Osteoblast (primary cell): ENCODE measurements at regions not wholly inside any gene's neighbourhood (a gene's known extent, or its start where the extent isn't known, plus 50 kb on each side); places are given as distances from the start of the nearest gene placed in this dataset.

Experiments used
- DNase-seq: peaks from one replicate; pipeline ENCODE4 v3.0.0; 2011; ENCODE audit warnings: low spot score, mixed read lengths; ENCODE audit not compliant: insufficient read length; ENCODE audit errors: missing footprints
- H2AFZ ChIP-seq: 2 replicates; pipeline ENCODE4 v1.6.0; 2011; ENCODE audit warnings: mild to moderate bottlenecking, low read length
- H3K27ac ChIP-seq: 2 replicates; pipeline ENCODE4 v1.5.1; 2011; ENCODE audit warnings: mild to moderate bottlenecking, low read depth, low read length, moderate library complexity
- H3K27me3 ChIP-seq: 2 replicates; pipeline ENCODE4 v1.6.0; 2012; ENCODE audit warnings: mild to moderate bottlenecking, control low read depth, inconsistent platforms, low read length, moderate library complexity; ENCODE audit not compliant: insufficient read depth
- H3K36me3 ChIP-seq: 2 replicates; pipeline ENCODE4 v1.5.1; 2011; ENCODE audit warnings: mild to moderate bottlenecking, low read length, control low read depth, moderate library complexity; ENCODE audit not compliant: insufficient read depth
- H3K4me1 ChIP-seq: 2 replicates; pipeline ENCODE4 v1.5.1; 2011; ENCODE audit warnings: mild to moderate bottlenecking, low read length, control low read depth, moderate library complexity; ENCODE audit not compliant: insufficient read depth
- H3K4me2 ChIP-seq: 2 replicates; pipeline ENCODE4 v1.6.0; 2011; ENCODE audit warnings: mild to moderate bottlenecking, low read length; ENCODE audit not compliant: insufficient read depth
- H3K4me3 ChIP-seq: fragments of 200-600 bp; sonication (generic); 3 replicates; pipeline ENCODE4 v1.5.1; 2012; ENCODE audit warnings: mild to moderate bottlenecking, low read length, inconsistent platforms; ENCODE audit not compliant: insufficient read depth
- H3K79me2 ChIP-seq: 2 replicates; pipeline ENCODE4 v1.6.0; 2012; ENCODE audit warnings: mild to moderate bottlenecking, low read length, control low read depth, inconsistent platforms; ENCODE audit not compliant: insufficient read depth
- H3K9me3 ChIP-seq: 2 replicates; pipeline ENCODE4 v1.5.1; 2011; ENCODE audit warnings: low read depth, low read length, control low read depth
- H4K20me1 ChIP-seq: 2 replicates; pipeline ENCODE4 v1.6.0; 2012; ENCODE audit warnings: mild to moderate bottlenecking, low read length, control low read depth; ENCODE audit not compliant: insufficient read depth
- CTCF ChIP-seq: IDR thresholded peaks from 2 replicates; pipeline ENCODE4 v1.5.1; 2011; ENCODE audit warnings: mild to moderate bottlenecking, low read depth, low read length, moderate library complexity; ENCODE audit errors: extremely low read depth

- Histone ChIP-seq H3K36me3 (no peaks in the 10 kb centered on the region), H3K4me3 (no peak overlapping the region), H4K20me1 (no peaks in the 10 kb centered on the region), H3K4me2 (no peak overlapping the region), H3K9me3 (no peaks in the 10 kb centered on the region), H3K27me3 (no peaks in the 10 kb centered on the region), H2AFZ (no peak overlapping the region), H3K27ac (no peak overlapping the region), H3K4me1 (no peaks in the 10 kb centered on the region), H3K79me2 (no peaks in the 10 kb centered on the region)
- no peak for DNase-seq
- TF ChIP-seq CTCF, result no peak
Measured at GRCh38 chr2:52658598-52658997, 1109.0 kb upstream of the CHAC2 start.

- H3K4me1 ChIP-seq, result no peaks in the 10 kb centered on the region
- no peaks in the 10 kb centered on the region for H3K27me3 ChIP-seq
- H3K4me3 ChIP-seq, result no peak overlapping the region
- H4K20me1 ChIP-seq, result no peaks in the 10 kb centered on the region
- no peak for TF ChIP-seq CTCF
- DNase-seq, result no peak
- no peak overlapping the region for H3K4me2 ChIP-seq
- no peaks in the 10 kb centered on the region for H3K79me2 ChIP-seq
- no peak overlapping the region for H3K27ac ChIP-seq
- peaks cover 3% of the 10 kb centered on the region for H3K9me3 ChIP-seq
- H2AFZ ChIP-seq, result no peak overlapping the region
- no peaks in the 10 kb centered on the region for H3K36me3 ChIP-seq
Measured at GRCh38 chr2:52639692-52640091, 1127.9 kb upstream of the CHAC2 start.

- no peaks in the 10 kb centered on the region for H3K4me1 ChIP-seq
- no peaks in the 10 kb centered on the region for H4K20me1 ChIP-seq
- no peaks in the 10 kb centered on the region for H3K79me2 ChIP-seq
- DNase-seq, result no peak
- no peaks in the 10 kb centered on the region for H3K9me3 ChIP-seq
- no peak for TF ChIP-seq CTCF
- H3K36me3 ChIP-seq, result no peaks in the 10 kb centered on the region
- H3K4me3 ChIP-seq, result no peak overlapping the region
- no peak overlapping the region for H3K4me2 ChIP-seq
- H3K27me3 ChIP-seq, result no peaks in the 10 kb centered on the region
- no peak overlapping the region for H3K27ac ChIP-seq
- H2AFZ ChIP-seq, result no peak overlapping the region
Measured at GRCh38 chr2:52632543-52632942, 1135.1 kb upstream of the CHAC2 start.

- Histone ChIP-seq H3K9me3 (no peaks in the 10 kb centered on the region), H3K36me3 (no peaks in the 10 kb centered on the region), H2AFZ (no peak overlapping the region), H3K4me2 (no peak overlapping the region), H3K4me1 (no peaks in the 10 kb centered on the region), H4K20me1 (no peaks in the 10 kb centered on the region), H3K4me3 (no peak overlapping the region), H3K27ac (no peak overlapping the region), H3K79me2 (no peaks in the 10 kb centered on the region), H3K27me3 (no peaks in the 10 kb centered on the region)
- no peak for DNase-seq
- TF ChIP-seq CTCF, result no peak
Measured at GRCh38 chr2:52629944-52630343, 1137.7 kb upstream of the CHAC2 start.
